HG03378 (cell line): ENCODE measurements at regions not wholly inside any gene's neighbourhood (a gene's known extent, or its start where the extent isn't known, plus 50 kb on each side); places are given as distances from the start of the nearest gene placed in this dataset.

Experiments
- ATAC-seq: cut with Tn5 transposase; IDR thresholded peaks from one replicate; pipeline ENCODE4 v1.9.1; 2021; ENCODE audit warnings: mild to moderate bottlenecking, moderate library complexity; ENCODE audit not compliant: unreplicated experiment

DNA sequence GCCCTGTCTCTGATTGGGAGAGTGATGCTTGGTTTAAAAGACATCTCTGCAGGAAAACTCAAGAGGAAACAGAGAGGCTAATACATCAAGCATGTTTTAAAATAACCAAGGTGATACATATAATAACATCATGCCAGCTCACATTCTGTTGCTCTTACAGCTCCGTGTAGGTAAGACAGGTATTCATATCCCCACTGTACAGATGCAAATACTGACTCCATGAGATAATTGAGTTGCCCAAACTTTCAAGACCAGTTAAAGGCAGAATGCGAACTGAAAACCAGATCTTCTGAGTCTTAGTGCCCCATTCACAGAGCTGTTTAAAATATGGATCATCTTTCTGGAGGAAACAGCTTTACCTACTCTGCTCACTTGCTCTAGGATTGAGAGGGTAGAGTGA is 214.0 kb downstream of the PIK3R1 start:
- ATAC-seq = no peak

DNA sequence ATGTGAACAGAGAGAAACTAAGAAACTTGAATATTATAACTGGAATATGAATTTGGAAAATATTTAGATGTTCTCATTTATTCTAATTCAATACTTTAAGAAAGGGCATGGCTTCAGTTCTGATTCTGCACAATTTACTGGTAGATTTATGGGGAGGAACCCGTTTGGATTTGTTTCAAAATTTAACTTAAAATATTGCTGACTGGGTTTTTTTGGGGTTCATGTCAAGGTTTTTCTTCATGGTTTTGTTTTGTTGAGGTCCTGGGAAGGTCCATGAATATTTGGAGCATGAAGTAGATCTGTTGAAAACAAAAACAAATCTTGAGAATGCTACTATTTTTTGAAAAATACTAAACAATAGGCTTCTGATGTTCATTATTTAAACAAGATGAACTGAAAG is 214.7 kb downstream of the PIK3R1 start:
- ATAC-seq = no peak

DNA sequence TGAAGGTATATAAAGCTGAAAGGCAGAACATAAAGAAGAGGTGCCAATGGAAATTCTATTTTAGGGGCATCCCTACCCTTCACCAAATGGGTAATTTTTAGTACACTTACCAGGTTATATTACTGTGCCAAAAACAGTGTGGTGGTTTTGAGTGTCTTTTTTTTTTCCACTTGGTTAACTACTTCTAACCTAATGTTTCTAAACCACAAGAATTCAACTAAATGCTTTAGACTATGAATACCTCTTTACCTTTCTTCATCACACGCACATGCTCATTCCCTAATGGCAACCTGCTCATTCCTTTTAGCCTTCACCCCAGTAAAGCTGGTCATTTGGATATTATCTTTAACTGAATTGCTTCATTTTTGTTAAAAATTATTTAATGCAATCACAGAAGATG is 215.6 kb downstream of the PIK3R1 start:
- ATAC-seq = no peak

DNA sequence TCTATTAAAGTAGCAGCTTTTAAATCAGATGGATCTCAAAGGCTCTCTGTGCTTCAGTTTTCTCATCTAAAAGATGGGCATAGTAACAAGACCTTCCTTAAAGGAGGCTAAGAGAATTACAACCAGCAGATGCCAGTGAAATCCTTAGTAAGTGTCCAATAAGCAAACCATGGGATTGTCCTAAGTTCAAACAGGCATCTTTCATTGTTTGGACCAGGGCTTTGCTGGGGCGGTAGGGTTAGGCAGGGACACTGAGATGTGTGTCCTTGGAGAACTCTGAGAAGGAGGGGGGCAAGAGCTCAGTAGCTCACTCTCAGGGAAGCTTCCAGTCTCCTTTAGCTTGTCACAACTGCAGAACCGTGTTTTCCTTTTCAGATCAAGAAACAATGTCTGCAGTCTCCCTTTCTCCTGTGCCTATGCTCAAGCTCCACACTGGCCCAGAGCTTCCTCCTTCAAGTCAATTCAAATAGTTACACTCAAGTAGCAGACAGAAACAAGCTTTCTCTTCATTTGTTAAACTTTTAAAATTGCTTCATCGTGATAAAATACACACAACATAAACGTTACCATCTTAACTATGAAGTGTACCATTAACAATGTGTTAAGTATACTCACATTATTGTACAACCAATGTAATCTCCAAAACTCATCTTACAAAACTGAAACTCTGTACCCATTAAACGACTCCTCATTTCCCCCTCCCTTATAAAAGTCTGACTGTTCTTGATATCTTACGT is 216.2 kb downstream of the PIK3R1 start:
- ATAC-seq = no peak

DNA sequence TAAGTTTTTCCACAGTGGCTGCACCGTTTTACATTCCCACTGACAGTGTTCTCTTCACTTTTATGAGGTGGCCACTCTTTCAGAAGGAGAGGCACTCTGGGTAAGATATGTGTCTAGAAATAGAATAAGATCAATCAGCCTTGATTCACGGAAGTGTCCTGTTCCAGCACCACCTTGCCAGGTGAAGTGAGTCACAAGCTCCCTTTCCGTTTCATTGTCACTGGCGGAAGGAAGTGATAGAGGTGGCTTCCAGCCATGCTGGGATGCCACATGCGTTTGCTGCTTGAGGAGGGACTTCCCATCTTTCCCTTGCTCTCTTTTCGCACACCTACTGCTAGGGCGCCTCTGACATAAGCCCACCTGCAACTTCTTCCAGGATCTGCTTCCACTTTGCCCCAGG is 217.1 kb downstream of the PIK3R1 start:
- ATAC-seq = no peak

DNA sequence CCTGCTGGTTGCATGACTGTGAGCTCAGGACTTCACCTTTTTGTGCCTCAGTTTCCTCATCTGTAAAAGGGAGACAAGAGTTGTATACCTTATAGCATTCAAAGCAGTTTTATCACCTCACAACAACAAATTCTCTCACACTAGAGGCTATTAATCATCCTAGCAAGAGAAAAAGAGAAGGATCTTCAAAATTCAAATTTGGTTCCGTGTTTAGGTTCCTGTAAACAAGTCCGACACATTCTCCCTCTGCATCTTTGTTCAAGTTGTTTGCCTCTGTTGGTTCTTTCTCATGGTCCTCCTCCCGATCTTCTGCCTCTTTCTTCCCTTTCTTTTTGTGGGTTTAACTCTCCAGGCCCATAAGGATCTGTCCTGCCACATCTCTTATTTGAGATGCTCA is 218.0 kb downstream of the PIK3R1 start:
- no peak for ATAC-seq

DNA sequence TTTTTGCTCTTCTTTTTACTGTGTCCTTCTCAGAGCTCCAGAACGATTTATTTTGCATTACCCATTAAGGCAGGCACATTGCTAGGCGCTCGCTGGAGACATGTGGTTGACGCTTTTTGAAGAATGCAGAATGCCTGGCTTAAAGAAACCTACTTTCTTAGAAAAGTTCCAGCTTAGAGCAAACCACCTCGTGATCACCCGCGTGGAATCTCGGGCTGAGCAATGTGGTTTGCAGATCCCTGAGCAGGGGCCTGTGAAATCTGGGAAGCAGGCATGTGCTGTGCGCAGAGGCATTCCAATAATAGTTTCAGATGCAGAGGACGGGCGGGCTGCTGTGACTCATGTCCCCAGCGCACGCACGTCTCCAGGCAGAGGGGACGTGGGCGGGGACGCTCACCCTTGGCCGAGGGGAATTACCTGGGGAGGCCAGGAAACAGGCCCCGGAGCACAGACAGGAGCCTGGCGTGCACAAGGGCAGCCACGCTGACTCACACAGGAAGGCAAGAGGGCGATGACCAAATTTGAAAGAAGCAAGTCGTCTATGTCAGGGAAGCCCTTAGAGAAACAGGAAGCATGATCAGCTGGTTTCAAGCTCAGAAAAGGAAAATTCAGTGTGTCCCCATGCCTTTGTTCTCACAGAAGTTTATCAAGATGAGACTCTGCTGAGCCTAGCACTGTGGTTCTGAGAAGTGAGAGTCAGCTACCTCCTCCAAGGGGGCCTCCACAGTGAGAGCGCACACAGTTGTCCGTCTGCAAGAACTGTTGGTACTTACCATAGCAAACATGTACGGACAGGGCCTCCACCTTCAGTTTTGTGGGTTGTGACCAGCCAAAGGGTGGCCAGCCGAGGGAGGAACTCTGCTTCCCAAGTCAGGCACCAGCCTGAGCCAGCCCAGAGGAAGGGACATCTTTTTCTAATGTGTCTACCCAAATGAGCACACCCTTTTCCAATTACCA is 218.6 kb downstream of the PIK3R1 start:
- ATAC-seq = peak; percentile 96

DNA sequence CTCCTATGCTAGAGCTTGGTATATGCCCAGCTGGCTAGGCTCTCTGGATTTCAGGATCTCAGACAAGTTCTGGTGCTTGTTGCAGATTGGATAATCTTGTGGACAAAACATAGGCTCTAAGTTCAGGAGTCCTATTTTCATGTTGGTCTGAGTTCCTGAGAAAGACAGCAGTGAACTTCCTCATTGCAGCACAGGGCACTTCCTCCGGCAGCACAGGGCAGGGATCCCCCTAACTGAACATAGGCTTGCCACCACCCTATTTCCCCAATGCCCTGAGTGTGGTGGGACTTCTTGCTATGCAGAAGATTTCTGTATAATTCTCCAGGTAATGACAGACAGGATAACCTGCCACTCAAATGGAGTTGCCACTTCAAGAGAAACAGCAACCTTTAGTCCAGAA is 220.1 kb downstream of the PIK3R1 start:
- no peak for ATAC-seq

DNA sequence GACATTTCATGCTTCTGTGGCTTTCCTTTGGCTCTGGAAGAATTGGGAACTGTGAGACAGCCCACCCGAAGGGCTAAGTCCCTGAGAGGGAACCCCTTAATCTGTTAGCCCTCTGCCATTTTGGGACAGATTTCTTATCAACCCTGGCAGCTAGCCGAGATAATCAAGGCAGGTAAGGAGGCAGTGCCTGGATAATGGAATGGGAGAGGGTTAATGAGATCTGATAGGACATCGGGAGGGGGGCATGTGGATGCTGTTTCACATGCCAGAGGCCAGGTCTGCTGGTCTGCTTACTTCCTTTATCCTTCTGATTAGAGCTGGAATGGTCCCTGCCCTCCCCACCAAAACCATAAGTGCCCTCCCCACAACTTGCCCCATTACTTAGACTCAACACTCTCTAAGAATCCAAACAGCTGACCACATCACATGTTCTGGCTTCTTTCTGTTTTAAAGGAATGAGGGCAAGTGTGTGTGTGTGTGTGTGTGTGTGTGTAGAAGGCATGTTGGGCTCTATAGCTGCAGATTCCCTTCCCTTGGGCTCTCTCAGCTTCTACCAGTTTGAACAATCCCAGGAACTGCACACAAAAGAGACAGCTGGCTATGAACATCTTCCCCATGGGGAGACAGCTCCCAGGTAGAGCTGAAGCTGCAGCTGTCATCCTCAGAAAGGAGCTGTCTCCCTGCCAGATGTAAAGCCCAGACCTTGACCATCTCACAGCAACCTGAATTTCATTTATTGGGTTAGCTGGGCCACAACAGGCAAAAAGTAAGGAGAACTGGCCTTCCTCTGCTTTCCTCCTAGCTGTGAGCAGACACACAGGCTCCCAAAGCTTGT is 221.3 kb downstream of the PIK3R1 start:
- ATAC-seq = no peak

DNA sequence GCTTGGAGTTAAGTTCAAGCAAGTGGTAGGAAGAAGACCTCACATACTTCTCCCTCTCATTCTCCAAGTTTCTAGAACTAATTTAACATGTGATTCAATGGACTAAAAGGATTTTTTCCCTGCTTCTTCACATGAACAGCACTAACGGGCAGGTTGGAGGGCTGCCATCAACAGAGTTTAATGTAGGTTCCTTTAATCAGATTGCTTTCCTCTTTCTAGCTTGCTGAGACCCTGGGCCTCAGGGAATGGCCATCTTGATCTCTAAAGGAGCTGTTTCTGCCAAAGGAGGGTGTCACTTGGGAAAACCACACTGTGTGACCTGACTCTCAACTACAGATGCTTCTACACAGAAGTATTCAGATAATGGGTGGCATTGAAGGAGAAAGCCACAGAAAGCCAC is 223.3 kb downstream of the PIK3R1 start:
- no peak for ATAC-seq

DNA sequence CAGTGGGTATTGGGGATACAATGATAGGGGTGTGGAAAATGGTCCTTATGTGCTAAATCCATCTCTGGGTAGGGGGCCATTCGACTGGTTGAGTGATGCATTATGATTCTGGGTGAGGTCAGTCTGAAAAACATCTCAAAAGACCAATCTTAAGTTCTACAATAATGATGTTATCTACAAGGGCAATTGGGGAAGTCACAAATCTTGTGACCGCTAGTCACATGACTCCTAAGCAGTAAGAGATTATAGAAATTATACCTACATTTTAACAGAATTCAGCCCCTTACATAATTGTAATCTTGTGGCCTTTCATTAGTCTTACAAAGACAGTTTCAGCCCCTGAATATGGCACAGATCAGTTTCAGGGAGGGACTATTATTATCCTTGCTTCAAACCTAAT is 224.7 kb downstream of the PIK3R1 start:
- ATAC-seq = no peak

DNA sequence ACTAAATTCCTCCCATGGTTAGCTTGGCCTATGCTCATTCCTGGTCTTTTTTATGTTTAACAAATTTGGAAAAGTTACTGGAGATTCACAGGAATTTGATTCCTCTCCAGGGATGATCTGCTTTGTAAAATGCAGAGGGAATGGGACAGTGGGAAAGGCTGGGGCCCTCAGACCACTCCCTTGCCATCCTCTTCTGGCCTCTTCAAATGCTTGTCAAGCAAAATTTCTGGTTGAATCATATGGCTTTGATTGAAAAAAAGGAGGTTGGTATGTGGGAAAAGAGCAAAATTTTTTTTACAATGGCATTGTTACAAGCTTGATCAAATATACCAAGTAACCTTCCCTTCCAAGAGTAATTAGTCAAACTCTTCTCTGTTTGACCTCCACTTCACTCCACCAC is 225.1 kb downstream of the PIK3R1 start:
- ATAC-seq = no peak

DNA sequence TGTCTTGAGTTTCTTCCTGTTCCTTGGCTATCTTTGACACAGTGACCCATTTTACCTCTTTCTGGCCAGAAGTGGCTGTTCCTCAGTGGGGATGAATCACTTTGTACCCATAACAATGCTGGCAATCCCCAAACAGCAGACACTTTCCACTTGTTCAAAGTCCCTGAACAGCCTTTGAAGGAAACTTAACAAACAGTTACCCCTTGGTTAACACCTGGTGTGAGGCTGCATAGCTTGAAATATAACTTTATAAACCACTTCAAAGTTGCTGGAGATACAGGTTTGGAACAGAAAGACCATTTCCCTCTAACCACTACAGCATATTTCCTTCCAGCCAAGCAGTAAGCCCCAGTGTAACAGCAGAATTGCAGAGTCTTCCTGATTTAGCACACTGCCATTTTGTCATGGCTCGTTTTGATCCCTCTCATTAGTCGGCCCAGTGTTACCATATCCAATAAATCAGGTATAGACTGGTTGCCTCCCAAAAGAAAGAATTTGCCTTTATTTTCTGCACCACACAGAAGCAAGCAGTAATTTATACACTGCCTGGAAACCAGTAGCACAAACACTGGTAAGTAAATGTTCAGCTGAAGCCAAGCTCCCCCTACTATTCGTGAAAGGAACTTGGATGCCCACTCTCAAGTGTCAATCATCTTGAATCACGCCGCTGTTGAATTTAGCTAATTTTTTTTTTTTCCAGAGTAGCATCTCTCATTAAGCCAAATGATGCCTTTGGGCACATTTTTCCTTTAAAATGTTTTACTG is 225.9 kb downstream of the PIK3R1 start:
- ATAC-seq = no peak

DNA sequence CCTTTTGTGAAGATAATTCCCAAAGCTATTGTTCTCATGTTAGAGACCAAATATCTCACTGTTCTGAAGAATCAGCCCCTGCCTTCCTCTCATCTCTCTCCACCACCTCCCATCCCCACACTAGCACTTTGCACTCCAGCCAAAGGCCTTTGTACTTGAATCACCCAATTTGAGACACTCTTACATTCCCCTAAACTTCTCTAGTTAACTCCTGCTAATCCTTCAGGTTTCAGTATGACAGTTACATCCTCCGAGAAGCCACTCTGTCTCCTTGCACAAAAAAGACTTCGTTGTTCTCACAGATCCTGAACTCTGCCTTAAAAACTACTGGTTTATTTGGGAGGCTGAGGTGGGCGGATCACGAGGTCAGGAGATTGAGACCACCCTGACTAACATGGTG is 227.5 kb downstream of the PIK3R1 start:
- ATAC-seq = no peak

DNA sequence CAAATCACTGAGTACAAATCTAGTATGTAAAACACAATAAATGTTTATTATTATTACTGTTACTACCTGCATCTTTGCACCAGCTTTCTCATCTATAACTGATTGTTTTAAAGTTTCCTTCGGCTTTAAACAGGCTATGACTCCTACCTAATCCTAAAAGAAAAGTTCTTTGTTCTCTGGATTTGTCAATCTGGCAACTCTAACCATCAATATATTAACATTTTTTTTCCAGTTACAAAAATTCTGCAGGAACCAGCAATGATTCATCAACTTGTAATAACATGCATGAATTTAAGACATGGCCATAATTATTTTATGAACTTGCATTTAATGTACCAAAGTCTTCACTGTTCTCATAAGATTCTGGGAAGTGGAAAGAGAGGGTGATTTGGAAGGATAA is 228.5 kb downstream of the PIK3R1 start:
- no peak for ATAC-seq

DNA sequence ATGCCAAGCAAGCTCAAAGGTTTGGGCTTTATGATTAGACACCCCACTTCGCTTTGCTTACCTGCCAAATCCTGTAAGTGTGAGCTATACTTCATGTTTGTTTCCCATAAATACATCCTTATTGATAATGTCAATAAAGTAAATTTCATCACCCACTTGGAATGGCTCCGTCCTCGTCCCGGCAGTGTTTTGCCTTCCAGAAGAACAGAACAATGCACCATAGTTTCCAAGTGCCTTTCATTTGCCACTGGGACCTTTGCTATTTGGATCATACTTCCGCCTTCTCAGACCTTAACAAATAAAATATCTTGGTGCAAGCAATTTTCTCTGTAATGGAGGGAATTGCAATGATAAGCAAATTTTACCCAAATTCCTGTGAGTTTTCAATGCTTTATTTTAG is 229.3 kb downstream of the PIK3R1 start:
- ATAC-seq = no peak

DNA sequence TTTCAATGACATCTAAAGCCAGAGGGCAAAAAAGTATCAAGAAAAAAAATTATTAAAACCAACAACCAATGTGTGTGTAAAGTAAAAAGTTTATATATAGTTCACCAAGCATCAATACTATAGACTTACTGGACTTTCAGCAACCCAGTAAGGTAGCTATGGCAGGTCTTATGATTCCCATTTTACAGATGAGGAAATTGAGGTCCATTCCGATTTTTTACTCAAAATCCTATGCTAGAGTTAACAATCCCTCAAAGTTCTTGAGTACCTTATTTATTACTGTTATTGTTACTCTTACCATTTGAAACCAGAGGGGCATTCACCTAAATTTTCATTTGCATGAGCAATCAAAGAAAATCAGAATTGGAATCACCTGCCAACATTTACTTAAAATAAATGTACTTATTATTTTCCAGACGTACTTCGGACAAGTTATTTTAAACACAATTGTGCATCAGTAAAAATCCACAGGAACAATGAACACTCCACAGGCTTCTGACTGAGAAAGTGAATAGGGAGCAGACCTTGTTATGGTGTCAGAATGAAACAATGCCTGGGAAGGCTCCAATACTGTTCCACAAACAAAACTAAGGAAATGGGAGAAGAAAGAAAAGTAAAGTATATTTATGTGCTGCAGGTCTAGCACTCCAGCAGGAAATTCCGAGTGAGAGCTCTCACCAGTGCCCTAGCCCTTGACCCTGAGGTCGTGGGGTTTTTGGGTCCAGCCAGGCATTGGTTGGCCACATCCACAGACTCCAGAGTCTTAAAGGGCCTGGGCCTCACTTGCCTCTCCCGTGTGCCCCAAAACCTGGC is 229.9 kb downstream of the PIK3R1 start:
- no peak for ATAC-seq

DNA sequence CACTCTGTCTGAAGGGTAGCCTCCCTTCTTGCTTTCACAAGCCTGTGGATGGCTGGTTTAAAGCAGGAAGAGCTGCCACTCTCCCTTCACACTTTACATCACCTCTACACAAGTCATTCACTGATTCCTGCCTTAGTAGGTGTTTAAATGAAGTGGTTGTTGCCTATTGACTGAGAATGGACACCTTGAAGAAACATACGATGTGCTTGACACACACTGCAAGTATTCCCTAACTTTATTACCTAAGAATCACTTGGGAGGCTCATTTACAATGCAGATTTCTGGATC is 230.5 kb downstream of the PIK3R1 start:
- ATAC-seq = no peak

DNA sequence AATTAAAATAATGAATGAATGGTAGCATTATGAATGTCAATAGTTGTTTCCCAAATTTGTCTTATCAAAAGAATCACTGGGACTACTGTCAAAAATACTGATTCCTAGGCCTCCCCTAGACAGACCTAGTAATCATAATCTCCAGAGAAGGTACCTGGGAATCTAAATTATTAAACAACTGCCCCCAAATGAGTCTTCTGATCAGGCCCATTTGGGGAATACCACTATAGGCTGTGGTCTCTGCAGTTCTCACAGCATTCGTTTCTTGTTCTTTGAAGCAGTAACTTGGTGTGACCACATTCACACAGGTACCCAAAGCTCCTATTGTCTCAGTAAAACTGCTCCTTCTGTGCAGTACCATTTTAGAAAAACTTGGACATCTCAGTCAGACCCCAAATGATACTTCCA is 230.9 kb downstream of the PIK3R1 start:
- peak; percentile 91 for ATAC-seq
